Left cardiac atrium (tissue), 4 donors: ENCODE measurements at regions not wholly inside any gene's neighbourhood (a gene's known extent, or its start where the extent isn't known, plus 50 kb on each side); places are given as distances from the start of the nearest gene placed in this dataset.

Experiments
- ATAC-seq, 2 donors: fragments of 200-7000 bp; cut with Tn5 transposase; one replicate each; pipeline ENCODE4 v1.9.1; 2020; ENCODE audit warnings: mild to moderate bottlenecking in 2 of 2, moderate library complexity in 2 of 2
- DNase-seq: peaks from one replicate; pipeline ENCODE4 v3.0.0-alpha.2; 2020
- intact Hi-C, 2 donors: fragments of 100-400 bp; cut with DNase I; formaldehyde crosslinking; loops; one replicate each; pipeline versions ENCODE4 v1.14.1 to v1.15.1; 2022 to 2023
- donor health status: DM: no; HTN: yes; CAD: no.
- donor health status: DM: no; HTN: yes; CAD: no; lungs with severe emphysema.
- donor health status: DM: yes; HTN: yes; CAD: no.
- donor health status: Dilated cardiomyopathy.

- DNase-seq (peak; percentile 14), ATAC-seq (no peak)
- intact Hi-C loops: no loop called here
Observed at GRCh38 chr20:63091901-63092659, 85.3 kb upstream of the BHLHE23 start.

GRCh38 chr20:63090682-63091571 lies 84.2 kb upstream of the BHLHE23 start:
- intact Hi-C loops: no loop called here
- DNase-seq: peak; percentile 12
- ATAC-seq: no peak

- intact Hi-C loops: no loop called here
- DNase-seq (peak; percentile 6), ATAC-seq (no peak)
Observed at GRCh38 chr20:63090052-63090451, 83.3 kb upstream of the BHLHE23 start.

- intact Hi-C loops: no loop called here
- ATAC-seq (no peak), DNase-seq (peak; percentile 8)
Observed at GRCh38 chr20:63089051-63089907, 82.5 kb upstream of the BHLHE23 start.

DNA sequence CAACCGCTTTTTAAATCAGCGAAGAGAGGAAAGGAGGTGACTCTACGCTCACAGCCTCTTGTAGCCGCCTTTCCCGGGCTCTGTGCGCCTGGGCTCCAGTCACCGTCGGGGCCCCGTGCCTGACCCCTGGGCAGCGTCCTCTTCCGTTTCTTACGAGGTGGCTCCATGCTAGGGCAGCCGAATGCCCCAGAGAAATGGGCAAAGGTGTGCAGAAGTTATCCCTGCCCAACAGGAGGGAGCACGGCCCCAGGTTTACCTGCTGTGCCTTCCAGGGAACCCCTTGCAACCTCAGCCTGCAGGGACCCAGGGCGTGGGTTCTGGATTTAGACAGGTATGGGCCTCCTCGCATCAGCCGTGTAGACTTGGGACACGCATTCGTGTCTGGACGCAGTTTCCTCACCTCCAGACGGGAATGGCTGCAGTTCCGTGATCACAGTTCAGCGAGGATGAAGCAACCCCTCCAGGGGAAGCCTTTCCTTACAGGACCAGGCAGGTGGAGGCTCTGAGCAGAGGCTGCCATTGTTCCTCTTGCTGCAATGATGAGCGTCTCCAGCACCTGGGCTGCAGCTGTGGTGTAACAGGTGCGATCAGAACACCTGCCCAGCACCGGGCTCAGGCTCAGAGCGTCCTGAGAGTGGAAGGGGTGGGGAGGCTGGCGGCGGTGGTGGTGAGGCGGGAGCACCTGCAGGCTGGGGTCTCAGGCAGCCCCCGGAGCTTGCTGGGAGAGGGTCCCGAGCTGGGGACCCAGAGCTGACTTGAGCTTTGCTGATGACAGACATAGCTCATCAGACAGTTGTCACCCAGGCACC lies 81.3 kb upstream of the BHLHE23 start:
- DNase-seq: peak; percentile 4
- ATAC-seq: no peak
- intact Hi-C loops: no loop called here

DNA sequence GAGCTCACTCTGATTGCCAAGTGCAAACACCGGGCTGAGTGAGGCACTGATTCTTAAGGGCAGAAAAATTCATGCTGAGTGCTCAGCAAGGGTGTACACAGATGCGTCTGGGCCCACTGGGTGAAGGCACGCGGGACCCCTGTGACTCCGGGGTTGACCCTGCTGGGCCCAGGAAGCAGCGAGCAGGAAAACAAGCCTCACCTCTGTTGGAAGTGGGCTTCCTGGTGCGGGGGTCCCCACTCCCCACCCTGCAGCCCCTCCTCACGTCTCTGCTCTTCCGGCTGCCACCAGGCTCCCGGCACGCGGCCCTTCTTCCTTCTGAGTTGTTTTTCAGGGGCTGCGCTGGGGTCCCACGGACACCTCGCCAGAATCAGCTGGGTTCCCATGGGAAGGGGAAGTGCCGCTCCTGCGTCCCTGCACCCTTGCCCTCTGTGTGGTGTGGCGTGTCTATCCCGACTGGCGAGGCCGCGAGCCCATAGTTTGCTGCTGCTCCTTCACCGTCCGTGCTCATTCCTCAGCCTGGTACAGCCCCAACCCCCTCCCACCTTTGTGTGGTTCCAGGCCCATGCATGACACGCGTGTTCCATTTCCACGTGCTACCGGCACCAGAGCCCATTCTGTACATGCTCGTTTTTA lies 80.6 kb upstream of the BHLHE23 start:
- ATAC-seq (no peak), DNase-seq (peak; percentile 12)
- intact Hi-C loops: no loop called here

DNA sequence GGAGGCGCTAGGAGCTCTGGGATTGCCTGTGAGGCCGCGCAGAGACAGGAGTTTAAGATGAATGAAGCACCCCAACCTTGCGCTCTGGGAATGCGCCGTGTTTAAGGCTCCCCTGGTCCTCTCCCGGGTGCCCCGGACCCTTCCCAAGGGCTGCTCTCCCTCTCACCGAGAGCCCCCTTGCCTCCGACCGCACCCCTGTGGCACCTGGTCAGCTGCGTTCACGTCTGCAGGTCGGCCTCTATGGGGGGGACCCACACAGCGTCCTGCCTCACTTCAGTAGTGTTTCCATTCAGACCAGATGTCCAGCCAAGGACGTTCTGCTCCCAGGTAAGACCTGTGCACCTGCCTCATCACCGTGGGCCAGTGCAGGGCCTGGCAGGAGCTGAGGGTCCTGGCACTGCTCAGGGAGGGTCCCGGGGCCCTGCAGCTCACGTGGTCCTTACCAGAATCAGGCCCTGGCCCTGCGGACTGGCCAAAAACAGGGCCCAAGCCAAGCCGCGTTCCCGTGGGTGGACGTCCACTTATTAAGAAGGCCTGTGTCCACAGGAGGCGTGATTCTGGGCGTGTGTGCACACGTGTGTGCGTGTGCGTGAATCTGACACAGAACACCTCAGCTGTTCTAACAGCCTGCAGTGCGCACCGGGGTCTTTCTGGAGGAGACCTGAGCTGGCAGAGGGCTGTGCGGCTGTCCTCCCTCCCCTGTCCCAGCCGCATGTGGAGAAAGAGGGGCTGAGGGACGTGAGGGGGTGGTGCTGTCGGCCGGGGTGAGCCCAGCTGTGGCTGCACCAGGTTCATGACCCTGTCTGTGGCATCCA lies 79.9 kb upstream of the BHLHE23 start:
- peak; percentile 14 for DNase-seq
- ATAC-seq: no peak
- intact Hi-C loops: no loop called here

GRCh38 chr20:63085151-63085861 lies 78.5 kb upstream of the BHLHE23 start:
- ATAC-seq (no peak), DNase-seq (peak; percentile 15)
- intact Hi-C loops: no loop called here

DNA sequence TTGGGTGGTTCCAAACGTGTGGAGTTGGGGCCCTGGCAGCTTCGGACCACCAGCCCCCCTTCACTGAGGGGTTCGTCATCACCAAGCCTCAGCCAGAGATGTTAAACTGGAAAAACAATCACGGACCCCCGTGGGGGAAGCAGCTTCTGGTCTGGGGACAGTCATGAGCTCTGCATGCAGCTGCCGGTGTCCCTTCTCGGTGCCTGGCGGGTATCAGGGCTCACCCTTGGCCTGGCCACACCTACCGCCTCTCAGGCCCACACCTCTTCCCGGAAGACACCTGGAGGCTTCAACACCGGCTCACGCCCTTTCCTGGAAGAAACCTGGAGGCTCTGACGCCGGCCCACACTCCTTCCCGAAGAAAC lies 77.8 kb upstream of the BHLHE23 start:
- no peak for ATAC-seq
- intact Hi-C loops: no loop called here
- peak; percentile 7 for DNase-seq

GRCh38 chr20:63083831-63084562 lies 77.2 kb upstream of the BHLHE23 start:
- intact Hi-C loops: no loop called here
- ATAC-seq: no peak
- peak; percentile 14 for DNase-seq

DNA sequence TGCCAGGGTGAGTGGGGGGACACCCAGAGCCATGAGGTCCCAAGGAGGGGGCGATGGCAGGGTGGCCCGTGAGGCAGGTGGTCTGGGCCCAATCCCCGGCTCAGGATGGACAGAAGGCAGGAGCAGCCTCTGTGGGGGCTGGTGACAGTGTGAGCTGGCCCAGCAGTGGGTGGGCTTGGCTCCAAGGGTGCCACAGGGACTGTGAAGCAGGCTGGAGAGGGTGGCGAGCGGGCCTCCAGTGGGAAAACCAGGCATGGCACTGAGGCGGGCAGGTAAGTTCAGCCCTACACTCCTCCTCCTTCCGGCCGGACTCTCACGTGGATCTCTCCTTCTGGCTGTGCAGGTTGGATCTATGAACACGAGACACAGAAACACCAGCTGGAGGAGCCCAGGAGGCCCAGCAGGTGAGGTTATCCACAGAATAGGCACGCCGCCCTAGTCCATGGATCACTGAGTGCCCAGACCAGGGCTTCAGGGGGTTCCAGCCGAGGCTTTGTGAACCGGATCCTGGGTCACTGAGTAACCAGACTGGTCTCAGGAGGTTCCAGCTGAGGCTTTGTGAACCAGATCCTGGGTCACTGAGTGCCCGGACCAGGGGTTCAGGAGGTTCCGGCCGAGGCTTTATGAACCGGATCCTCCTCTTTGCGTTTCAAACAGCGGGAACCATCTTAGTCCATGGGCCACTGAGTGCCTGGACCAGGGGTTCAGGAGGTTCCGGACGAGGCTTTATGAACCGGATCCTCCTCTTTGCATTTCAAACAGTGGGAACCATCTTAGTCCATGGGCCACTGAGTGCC lies 76.4 kb upstream of the BHLHE23 start:
- intact Hi-C loops: no loop called here
- peak; percentile 12 for DNase-seq
- no peak for ATAC-seq

DNA sequence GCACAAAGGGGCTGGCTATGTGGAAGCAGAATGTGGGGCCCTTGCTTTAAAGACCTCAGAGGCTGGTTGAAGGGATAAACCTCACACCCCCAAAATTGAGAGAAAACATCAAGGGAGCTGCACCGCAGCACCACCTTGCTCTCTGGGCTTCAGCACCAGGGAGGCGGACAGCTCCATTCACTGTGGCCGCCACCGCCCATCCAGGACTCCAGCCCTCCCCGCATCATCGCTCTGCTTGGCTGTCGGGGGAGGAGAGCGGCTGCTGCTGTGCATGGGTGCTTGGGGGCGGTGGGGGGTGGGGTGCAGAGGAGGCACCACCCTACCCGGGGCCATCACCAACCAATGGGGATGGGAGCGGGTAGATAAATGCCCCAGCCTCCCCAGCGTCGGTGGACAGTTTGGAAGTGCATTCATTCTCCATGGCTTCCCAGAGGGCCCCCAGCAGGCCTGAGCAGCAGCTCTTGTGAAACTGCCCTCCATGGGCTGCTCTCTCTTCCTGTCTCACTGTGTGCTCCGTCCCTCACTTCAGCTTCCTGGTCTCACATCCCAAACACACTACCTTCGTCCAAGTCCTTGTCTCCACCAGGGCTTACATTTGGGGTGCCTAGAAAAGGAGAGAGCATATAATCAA lies 75.7 kb upstream of the BHLHE23 start:
- DNase-seq: peak; percentile 42
- ATAC-seq: peak; percentile 52 to 55
- intact Hi-C loops: no loop called here

DNA sequence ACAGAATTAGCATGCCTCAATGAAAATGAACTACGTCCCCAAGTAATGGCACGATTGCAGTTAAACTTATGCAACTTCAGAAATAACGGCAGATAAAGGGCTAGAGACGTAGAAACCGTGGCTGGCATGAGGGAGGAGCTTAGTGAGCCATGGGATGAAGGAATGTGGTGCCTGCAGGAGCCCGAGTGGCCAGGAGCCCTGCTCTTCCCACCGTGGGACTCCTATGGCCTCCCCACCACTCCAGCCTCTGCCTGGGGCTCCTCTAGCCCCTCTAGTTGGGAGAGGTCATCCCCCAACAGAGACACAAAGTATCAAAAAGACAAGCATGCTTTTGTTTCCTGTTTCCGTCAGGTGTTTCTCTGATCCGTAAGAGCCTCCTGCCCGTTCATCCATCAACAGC lies 75.1 kb upstream of the BHLHE23 start:
- intact Hi-C loops: no loop called here
- ATAC-seq: no peak
- peak; percentile 2 for DNase-seq

DNA sequence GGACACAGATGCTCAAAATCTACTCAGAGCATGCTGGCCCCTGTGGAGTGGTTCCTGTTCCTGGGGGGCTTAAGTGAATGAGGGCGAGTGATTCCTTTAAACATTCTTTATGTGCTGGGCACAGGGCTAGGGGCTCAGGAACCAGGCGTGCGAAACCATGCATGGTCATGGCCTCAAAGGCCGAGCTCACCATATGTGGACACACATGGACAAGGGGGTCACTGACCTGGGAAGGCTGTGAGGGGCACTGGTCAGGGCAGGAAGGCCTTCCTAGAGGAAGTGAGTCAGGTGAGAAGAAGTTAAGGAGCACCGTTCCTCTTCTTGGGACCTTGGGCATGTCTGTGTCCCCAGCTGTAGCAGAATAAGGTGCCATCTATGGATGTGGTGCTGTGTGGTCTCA lies 74.6 kb upstream of the BHLHE23 start:
- ATAC-seq (no peak), DNase-seq (peak; percentile 2)
- intact Hi-C loops: no loop called here

DNA sequence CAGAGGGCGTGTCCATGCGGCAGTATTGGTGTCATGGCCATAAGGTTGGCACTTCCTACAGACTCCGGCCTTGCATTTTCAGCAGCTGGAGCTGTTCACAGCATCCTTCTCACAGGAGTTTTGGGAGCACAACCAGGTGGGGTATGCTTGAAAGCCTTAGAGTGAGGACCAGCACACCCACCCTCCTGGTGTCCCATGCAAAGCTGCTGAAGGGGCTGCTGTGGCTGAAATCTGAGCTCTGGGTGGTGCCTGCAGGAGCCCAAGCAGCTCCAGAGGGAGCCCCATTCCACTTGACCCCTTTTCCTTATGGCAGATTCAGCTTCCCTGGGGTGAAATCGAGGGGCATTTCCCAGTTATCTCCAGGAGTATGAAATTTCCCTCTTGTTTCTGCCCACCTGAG lies 74.0 kb upstream of the BHLHE23 start:
- no peak for ATAC-seq

More for the DNA sequence above, 74.0 kb upstream of the BHLHE23 start:
- DNase-seq: no peak
- intact Hi-C loops: no loop called here
